Tibial nerve (tissue), 4 donors: ENCODE measurements at regions not wholly inside any gene's neighbourhood (a gene's known extent, or its start where the extent isn't known, plus 50 kb on each side); places are given as distances from the start of the nearest gene placed in this dataset.

Source experiments
- DNase-seq, 2 donors: peaks; one replicate each; pipeline ENCODE4 v3.0.0-alpha.2; 2019; ENCODE audit warnings: low spot score in 2 of 2
- H3K27ac ChIP-seq, 4 donors: fragments of 200-600 bp; sonication (generic) in 3 of 4; one replicate each; pipeline ENCODE4 v1.5.1; 2017 to 2019; ENCODE audit warnings: mild to moderate bottlenecking in 1 of 4
- H3K27me3 ChIP-seq, 2 donors: fragments of 200-600 bp; sonication (generic) in 1 of 2; one replicate each; pipeline versions ENCODE4 v1.5.1 to v1.6.0; 2017 to 2019
- H3K36me3 ChIP-seq, 3 donors: fragments of 200-600 bp; sonication (generic); one replicate each; pipeline ENCODE4 v1.5.1; 2018 to 2019
- H3K4me1 ChIP-seq, 4 donors: fragments of 200-600 bp; sonication (generic) in 3 of 4; one replicate each; pipeline ENCODE4 v1.5.1; 2017 to 2019
- H3K4me3 ChIP-seq, 4 donors: fragments of 200-600 bp; sonication (generic) in 3 of 4; one replicate each; pipeline ENCODE4 v1.5.1; 2017 to 2019; ENCODE audit warnings: mild to moderate bottlenecking in 1 of 4, moderate library complexity in 1 of 4
- H3K9me3 ChIP-seq, 4 donors: fragments of 200-600 bp; sonication (generic) in 3 of 4; one replicate each; pipeline ENCODE4 v1.5.1; 2017 to 2019
- EP300 ChIP-seq, 2 donors: sonication (generic); formaldehyde crosslinking; IDR thresholded peaks; one replicate each; pipeline ENCODE4 v1.6.1; 2017; ENCODE audit warnings: antibody characterized with exemption in 2 of 2, mild to moderate bottlenecking in 1 of 2
- POLR2A ChIP-seq, 2 donors: fragments of 450-650 bp; IDR thresholded peaks; one replicate each; pipeline ENCODE4 v1.6.1; 2017; ENCODE audit warnings: antibody characterized with exemption in 2 of 2, mild to moderate bottlenecking in 2 of 2, moderate library complexity in 2 of 2
- WGBS, 2 donors: methylation state at CpG; one replicate each; pipeline ENCODE4 v1.1.5; 2018; 5-methylcytosine and 5-hydroxymethylcytosine counted together
- TF ChIP-seq, protein P1 (sequence below), 5 experiments: fragments of 200-600 bp in 3 of 5; fragments of 450-650 bp in 2 of 5; sonication (generic) in 3 of 5; IDR thresholded peaks; one replicate each; pipeline ENCODE4 v1.5.1; 2016 to 2019; ENCODE audit warnings: antibody characterized with exemption in 5 of 5, mild to moderate bottlenecking in 3 of 5, moderate library complexity in 2 of 5

DNA sequence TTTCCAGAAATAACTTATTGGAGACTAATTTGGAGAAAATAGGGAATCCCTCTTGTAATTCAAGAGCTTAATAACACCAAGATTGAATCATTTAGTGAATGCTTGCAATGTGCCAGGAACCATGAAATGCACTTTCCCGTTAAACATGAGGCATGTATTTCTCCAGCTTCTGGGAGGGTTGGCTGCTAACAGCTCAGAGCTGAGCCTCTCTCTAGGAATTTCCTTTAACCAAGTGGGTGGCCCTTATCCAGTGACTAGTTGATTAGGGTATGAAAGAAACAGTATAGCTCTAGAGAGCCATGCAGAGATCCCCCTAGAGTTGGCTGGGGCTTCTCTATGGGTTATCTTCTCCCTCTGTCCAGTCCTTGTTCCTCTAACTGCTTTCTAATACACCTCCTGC is 356.4 kb upstream of the GOT2 start:
- Histone ChIP-seq H3K9me3 (no peaks in the 10 kb centered on the region), H3K4me3 (no peak overlapping the region), H3K27ac (no peak overlapping the region), H3K27me3 (no peaks in the 10 kb centered on the region), H3K36me3 (no peaks in the 10 kb centered on the region), H3K4me1 (no peaks in the 10 kb centered on the region)
- TF ChIP-seq POLR2A (IDR thresholded peaks at IDR 0.05) = no peak
- TF ChIP-seq EP300 (IDR thresholded peaks at IDR 0.05) = no peak
- TF ChIP-seq, protein P1, sequence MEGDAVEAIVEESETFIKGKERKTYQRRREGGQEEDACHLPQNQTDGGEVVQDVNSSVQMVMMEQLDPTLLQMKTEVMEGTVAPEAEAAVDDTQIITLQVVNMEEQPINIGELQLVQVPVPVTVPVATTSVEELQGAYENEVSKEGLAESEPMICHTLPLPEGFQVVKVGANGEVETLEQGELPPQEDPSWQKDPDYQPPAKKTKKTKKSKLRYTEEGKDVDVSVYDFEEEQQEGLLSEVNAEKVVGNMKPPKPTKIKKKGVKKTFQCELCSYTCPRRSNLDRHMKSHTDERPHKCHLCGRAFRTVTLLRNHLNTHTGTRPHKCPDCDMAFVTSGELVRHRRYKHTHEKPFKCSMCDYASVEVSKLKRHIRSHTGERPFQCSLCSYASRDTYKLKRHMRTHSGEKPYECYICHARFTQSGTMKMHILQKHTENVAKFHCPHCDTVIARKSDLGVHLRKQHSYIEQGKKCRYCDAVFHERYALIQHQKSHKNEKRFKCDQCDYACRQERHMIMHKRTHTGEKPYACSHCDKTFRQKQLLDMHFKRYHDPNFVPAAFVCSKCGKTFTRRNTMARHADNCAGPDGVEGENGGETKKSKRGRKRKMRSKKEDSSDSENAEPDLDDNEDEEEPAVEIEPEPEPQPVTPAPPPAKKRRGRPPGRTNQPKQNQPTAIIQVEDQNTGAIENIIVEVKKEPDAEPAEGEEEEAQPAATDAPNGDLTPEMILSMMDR (IDR thresholded peaks at IDR 0.05) = no peak
- no peak for DNase-seq
- 59 to 65% methylated on average over 1 of the region's 1 CpG for WGBS, 2 donors

DNA sequence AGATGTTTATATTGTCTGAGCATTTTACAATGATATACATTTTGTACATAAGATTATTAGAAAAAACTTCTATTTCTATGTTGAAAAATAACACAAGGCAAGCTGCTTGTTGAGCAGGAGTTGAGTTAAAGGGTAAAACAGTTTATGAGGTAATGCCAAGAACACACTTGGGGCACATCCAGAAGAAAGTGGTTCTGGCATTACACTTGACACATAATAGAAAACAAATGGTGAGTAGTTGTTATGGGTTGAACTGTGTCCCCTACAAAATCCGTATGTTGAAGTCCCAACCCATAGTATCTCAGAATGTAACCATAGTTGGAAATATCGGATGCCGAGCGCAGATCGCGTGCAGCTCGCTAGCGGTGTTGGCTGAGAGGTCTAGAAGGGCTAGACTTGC is 354.3 kb upstream of the GOT2 start:
- Histone ChIP-seq H3K27ac (no peak overlapping the region), H3K9me3 (no peaks in the 10 kb centered on the region), H3K27me3 (no peaks in the 10 kb centered on the region), H3K4me1 (no peaks in the 10 kb centered on the region), H3K36me3 (no peaks in the 10 kb centered on the region), H3K4me3 (no peak overlapping the region)
- TF ChIP-seq POLR2A (IDR thresholded peaks at IDR 0.05) (no peak), EP300 (IDR thresholded peaks at IDR 0.05) (no peak)
- TF ChIP-seq, protein P1 (IDR thresholded peaks at IDR 0.05) = no peak
- DNase-seq = no peak
- 88 to 91% methylated on average over 8 of the region's 8 CpGs for WGBS, 2 donors

DNA sequence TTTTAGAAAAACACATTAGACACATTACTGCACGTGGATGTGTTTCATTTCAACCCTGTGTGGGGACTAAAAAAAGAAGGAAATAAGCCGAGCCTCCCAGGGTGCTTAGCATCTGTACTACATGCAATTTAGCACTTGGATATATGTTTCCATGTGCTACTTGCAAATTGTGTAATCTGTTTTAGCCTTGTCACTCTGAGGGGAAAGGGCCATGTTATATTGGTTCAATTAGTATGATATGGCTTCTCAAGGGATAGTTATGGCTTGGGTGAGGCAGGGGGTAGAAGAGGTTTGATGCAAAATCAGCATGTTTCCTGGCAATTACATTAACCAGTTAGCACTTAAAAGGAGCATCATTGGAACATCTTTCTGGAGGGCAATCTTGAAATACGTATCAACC is 353.5 kb upstream of the GOT2 start:
- TF ChIP-seq POLR2A (IDR thresholded peaks at IDR 0.05) (no peak), EP300 (IDR thresholded peaks at IDR 0.05) (no peak)
- TF ChIP-seq, protein P1 (IDR thresholded peaks at IDR 0.05) = no peak
- DNase-seq = no peak
- WGBS, 2 donors = 71 to 72% methylated on average over 3 of the region's 3 CpGs
- peaks cover 0 to 5% (median 0%) of the 10 kb centered on the region in 4 donors for H3K9me3 ChIP-seq
- H3K27ac ChIP-seq = no peak overlapping the region
- H3K4me3 ChIP-seq = no peak overlapping the region
- no peaks in the 10 kb centered on the region for H3K4me1 ChIP-seq
- no peaks in the 10 kb centered on the region for H3K27me3 ChIP-seq
- H3K36me3 ChIP-seq = no peaks in the 10 kb centered on the region

DNA sequence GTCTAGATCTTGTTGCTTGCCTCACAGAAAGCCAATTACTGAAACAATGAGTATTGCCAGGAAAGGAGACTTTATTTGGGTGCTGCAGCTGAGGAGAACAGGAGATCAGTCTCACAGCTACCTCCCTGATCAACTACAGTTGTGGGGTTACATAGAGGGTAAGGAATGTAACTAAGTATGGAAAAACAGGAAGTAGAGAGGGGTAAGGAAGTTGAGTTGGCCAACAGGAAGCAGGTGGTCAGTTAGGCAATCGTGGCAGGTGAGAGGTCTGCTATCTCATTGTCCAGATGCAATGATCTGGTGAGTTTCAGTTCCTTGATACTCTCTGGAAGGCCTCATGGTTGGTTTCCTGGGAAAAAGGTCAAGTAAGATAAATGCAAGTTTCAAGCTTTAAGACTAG is 333.1 kb upstream of the GOT2 start:
- Histone ChIP-seq H3K4me1 (peaks cover 0 to 7% (median 0%) of the 10 kb centered on the region in 4 donors), H3K9me3 (peaks cover 0 to 10% (median 0%) of the 10 kb centered on the region in 4 donors), H3K27ac (no peak overlapping the region), H3K27me3 (no peaks in the 10 kb centered on the region), H3K36me3 (no peaks in the 10 kb centered on the region), H3K4me3 (no peak overlapping the region)
- DNase-seq = peak in 1 of 2 donors; percentile 14
- TF ChIP-seq, protein P1 (IDR thresholded peaks at IDR 0.05) = no peak
- TF ChIP-seq POLR2A (IDR thresholded peaks at IDR 0.05) (no peak), EP300 (IDR thresholded peaks at IDR 0.05) (peak in 1 of 2 donors; percentile 68)
- WGBS, 2 donors = 30 to 59% methylated on average over 1 of the region's 1 CpG

DNA sequence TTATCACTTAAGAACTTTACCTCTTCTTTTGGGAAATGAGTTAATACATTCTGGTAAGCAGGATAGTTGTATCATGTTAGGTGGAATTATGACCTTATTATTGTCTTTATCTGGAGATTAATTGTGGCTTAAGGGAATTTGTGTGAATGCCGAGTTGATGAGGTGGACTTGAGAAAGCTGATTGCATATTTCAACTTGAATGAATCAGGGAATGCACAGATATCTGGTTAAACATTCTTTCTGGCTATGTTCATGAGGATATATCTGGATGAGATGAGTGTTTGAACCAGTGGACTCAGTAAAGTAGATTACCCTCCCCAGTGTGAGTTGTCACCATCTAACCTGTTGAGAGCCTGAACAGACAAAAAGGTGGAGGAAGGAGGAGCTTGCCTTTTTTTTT is 326.1 kb upstream of the GOT2 start:
- TF ChIP-seq, protein P1 (IDR thresholded peaks at IDR 0.05) = no peak
- TF ChIP-seq EP300 (IDR thresholded peaks at IDR 0.05) (no peak), POLR2A (IDR thresholded peaks at IDR 0.05) (no peak)
- no peaks in the 10 kb centered on the region for H3K36me3 ChIP-seq
- WGBS, 2 donors = 91 to 93% methylated on average over 1 of the region's 1 CpG
- no peak overlapping the region for H3K4me3 ChIP-seq
- no peak overlapping the region for H3K27ac ChIP-seq
- H3K4me1 ChIP-seq = peaks cover 0 to 7% (median 0%) of the 10 kb centered on the region in 4 donors
- no peak for DNase-seq
- H3K27me3 ChIP-seq = no peaks in the 10 kb centered on the region
- no peaks in the 10 kb centered on the region for H3K9me3 ChIP-seq
